ENCODE measurements at regions not wholly inside any gene's neighbourhood (a gene's known extent, or its start where the extent isn't known, plus 50 kb on each side); places are given as distances from the start of the nearest gene placed in this dataset.

DNA sequence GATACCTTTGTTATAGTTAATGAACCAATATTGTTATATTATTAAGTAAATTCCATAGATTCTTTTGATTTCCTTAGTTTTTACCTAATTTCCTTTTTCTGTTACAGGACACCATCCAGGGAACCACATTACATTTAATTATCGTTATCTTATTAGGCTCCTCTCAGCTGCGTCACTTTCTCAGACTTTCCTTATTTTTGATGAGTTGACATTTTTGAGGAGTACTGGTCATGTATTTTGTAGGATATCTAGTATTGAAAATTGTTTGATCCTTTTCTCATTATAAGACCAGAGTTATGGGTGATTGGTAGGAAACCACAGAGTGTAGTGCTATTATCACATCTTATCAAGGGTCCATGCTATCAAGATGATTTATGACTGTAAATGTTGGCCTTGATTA, 319.7 kb downstream of the NKX6-1 start (continued):
- TF ChIP-seq, protein P1, sequence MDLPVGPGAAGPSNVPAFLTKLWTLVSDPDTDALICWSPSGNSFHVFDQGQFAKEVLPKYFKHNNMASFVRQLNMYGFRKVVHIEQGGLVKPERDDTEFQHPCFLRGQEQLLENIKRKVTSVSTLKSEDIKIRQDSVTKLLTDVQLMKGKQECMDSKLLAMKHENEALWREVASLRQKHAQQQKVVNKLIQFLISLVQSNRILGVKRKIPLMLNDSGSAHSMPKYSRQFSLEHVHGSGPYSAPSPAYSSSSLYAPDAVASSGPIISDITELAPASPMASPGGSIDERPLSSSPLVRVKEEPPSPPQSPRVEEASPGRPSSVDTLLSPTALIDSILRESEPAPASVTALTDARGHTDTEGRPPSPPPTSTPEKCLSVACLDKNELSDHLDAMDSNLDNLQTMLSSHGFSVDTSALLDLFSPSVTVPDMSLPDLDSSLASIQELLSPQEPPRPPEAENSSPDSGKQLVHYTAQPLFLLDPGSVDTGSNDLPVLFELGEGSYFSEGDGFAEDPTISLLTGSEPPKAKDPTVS (IDR thresholded peaks at IDR 0.05; ENCODE audit: low read depth, low read length) = no peak
- TF ChIP-seq IKZF2 (IDR thresholded peaks at IDR 0.05) = no peak

DNA sequence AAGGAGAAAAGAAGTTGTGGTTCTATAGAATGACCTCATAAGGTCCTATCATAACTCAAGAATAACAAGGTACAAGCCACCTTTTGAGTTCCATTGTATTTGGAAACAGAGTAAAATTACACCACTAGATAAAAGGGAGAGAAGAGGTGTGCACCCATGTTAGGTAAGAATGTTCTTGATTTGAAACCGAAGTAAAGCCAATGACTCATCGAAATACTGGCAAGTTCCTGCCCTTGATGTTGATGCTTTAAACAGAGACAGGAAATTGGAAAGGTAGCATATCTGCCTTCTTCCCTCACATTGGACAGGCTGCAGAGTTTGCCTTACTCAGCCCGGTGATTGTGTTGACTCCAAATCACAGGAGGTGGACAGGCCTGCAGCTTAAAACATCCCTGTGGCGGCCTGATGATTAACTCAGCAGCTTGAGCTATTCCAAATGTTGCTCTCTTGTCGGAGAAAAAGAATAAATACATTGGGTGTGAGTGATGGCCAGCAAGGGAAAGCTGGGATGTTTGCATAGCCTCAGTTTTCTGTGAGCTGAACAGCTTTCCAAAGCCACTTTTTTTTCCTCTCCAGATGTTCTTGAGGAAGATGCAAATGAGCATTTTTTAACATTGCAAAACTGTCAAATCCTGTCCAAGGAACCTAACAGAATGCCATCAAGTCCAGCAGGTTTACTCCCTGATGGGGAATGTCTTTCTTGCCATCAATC, 321.1 kb downstream of the NKX6-1 start:
- POLR2A ChIA-PET = no interaction called here
- no peak for DNase-seq (ENCODE audit: low read depth, low spot score)
- CTCF ChIA-PET = no interaction called here

DNA sequence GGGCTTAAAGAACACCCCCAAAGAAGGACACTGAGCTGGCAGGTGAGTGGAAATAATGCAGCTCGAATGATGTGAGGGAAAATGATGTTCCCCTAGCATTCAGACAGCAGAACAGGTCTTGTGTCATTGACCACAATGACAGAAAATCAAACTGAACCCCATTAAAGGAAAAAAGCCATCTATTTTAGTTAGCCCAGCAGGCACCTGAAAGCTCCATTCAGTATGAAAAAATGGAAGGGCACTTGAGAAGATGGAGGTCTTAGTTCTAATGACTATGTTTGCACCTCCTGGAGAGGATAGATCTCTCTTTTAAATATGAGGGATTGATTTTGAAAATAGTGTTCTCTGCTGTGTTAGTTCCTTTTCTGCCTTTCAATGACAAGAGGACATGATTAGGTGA, 323.1 kb downstream of the NKX6-1 start:
- Histone ChIP-seq H3K36me3 (ENCODE audit: control insufficient read depth in 2 of 2, insufficient read depth in 2 of 2, low read length in 1 of 2) (no peaks in the 10 kb centered on the region), H3K27me3 (replicated peaks in 1 of 2; ENCODE audit: control insufficient read depth in 2 of 2, insufficient read depth in 2 of 2, low read length in 1 of 2) (no peaks in the 10 kb centered on the region), H3K4me1 (ENCODE audit: control insufficient read depth, insufficient read depth, low read length) (no peaks in the 10 kb centered on the region), H3K4me3 (no peak overlapping the region), H3K9me3 (replicated peaks; ENCODE audit: control insufficient read depth, insufficient read depth, low read length) (no peaks in the 10 kb centered on the region), H3K4me2 (ENCODE audit: control insufficient read depth, insufficient read depth) (no peak overlapping the region), H3K9ac (ENCODE audit: control insufficient read depth, insufficient read depth, low read length) (no peak overlapping the region), H3K27ac (ENCODE audit: control insufficient read depth, insufficient read depth) (no peak overlapping the region), H3K79me2 (ENCODE audit: control insufficient read depth, insufficient read depth, low read length) (no peaks in the 10 kb centered on the region), H4K20me1 (ENCODE audit: control insufficient read depth, insufficient read depth) (no peaks in the 10 kb centered on the region), H2AFZ (ENCODE audit: control insufficient read depth, low read depth, low read length) (no peak overlapping the region)
- ATAC-seq = no peak
- no peak for FAIRE-seq
- SMC1A ChIA-PET (ENCODE audit: uncharacterized antibody, unreplicated experiment) = no interaction called here
- POLR2A ChIA-PET = no interaction called here
- in situ Hi-C loops (cut with MboI) (no loop called here), intact Hi-C loops (cut with micrococcal nuclease; ENCODE audit: unreplicated experiment) (no loop called here)
- RAD21 ChIA-PET (ENCODE audit: unreplicated experiment) = no interaction called here
- no peak for DNase-seq (ENCODE audit: low read depth, low spot score)
- WGBS (ENCODE audit: insufficient coverage, insufficient replicate concordance, low lambda C conversion rate, missing lambda C conversion rate) = 0% methylated on average over 1 of the region's 1 CpG
- CTCF ChIA-PET = no interaction called here
- TF ChIP-seq, protein P2, sequence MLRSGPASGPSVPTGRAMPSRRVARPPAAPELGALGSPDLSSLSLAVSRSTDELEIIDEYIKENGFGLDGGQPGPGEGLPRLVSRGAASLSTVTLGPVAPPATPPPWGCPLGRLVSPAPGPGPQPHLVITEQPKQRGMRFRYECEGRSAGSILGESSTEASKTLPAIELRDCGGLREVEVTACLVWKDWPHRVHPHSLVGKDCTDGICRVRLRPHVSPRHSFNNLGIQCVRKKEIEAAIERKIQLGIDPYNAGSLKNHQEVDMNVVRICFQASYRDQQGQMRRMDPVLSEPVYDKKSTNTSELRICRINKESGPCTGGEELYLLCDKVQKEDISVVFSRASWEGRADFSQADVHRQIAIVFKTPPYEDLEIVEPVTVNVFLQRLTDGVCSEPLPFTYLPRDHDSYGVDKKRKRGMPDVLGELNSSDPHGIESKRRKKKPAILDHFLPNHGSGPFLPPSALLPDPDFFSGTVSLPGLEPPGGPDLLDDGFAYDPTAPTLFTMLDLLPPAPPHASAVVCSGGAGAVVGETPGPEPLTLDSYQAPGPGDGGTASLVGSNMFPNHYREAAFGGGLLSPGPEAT (IDR thresholded peaks at IDR 0.05; ENCODE audit: low read depth) = no peak
- TF ChIP-seq, protein P3, sequence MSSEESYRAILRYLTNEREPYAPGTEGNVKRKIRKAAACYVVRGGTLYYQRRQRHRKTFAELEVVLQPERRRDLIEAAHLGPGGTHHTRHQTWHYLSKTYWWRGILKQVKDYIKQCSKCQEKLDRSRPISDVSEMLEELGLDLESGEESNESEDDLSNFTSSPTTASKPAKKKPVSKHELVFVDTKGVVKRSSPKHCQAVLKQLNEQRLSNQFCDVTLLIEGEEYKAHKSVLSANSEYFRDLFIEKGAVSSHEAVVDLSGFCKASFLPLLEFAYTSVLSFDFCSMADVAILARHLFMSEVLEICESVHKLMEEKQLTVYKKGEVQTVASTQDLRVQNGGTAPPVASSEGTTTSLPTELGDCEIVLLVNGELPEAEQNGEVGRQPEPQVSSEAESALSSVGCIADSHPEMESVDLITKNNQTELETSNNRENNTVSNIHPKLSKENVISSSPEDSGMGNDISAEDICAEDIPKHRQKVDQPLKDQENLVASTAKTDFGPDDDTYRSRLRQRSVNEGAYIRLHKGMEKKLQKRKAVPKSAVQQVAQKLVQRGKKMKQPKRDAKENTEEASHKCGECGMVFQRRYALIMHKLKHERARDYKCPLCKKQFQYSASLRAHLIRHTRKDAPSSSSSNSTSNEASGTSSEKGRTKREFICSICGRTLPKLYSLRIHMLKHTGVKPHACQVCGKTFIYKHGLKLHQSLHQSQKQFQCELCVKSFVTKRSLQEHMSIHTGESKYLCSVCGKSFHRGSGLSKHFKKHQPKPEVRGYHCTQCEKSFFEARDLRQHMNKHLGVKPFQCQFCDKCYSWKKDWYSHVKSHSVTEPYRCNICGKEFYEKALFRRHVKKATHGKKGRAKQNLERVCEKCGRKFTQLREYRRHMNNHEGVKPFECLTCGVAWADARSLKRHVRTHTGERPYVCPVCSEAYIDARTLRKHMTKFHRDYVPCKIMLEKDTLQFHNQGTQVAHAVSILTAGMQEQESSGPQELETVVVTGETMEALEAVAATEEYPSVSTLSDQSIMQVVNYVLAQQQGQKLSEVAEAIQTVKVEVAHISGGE (CRISPR knock-in tag; IDR thresholded peaks at IDR 0.05) = no peak
- no peak for TF ChIP-seq ZNF24 (IDR thresholded peaks at IDR 0.05)
- no TSS peak for BruUV-seq (replicated peaks)

More for the DNA sequence above, 321.1 kb downstream of the NKX6-1 start:
- H3K79me2 ChIP-seq (ENCODE audit: control insufficient read depth, insufficient read depth, low read length) = no peaks in the 10 kb centered on the region
- H3K4me2 ChIP-seq (ENCODE audit: control insufficient read depth, insufficient read depth) = no peak overlapping the region
- ChIA-PET SMC1A (ENCODE audit: uncharacterized antibody, unreplicated experiment) (interaction anchor here (1.5 kb wide), 1 partner anchor 29 kb away, joined by 6 read pairs; no protein-coding TSS in a partner anchor), RAD21 (ENCODE audit: unreplicated experiment) (no interaction called here)
- ATAC-seq = no peak
- intact Hi-C loops (cut with micrococcal nuclease; ENCODE audit: unreplicated experiment) = no loop called here
- H2AFZ ChIP-seq (ENCODE audit: control insufficient read depth, low read depth, low read length) = no peak overlapping the region
- H3K36me3 ChIP-seq (ENCODE audit: control insufficient read depth in 2 of 2, insufficient read depth in 2 of 2, low read length in 1 of 2) = no peaks in the 10 kb centered on the region
- H3K27me3 ChIP-seq (replicated peaks in 1 of 2; ENCODE audit: control insufficient read depth in 2 of 2, insufficient read depth in 2 of 2, low read length in 1 of 2) = no peaks in the 10 kb centered on the region
- TF ChIP-seq ZNF622 (IDR thresholded peaks at IDR 0.05) (no peak), RCOR1 (conservative IDR thresholded peaks at IDR 0.05; ENCODE audit: low read depth, low read length) (no peak)
- H3K4me1 ChIP-seq (ENCODE audit: control insufficient read depth, insufficient read depth, low read length) = no peaks in the 10 kb centered on the region
- H4K20me1 ChIP-seq (ENCODE audit: control insufficient read depth, insufficient read depth) = no peaks in the 10 kb centered on the region
- no peaks in the 10 kb centered on the region for H3K9me3 ChIP-seq (replicated peaks; ENCODE audit: control insufficient read depth, insufficient read depth, low read length)
- no peak overlapping the region for H3K27ac ChIP-seq (ENCODE audit: control insufficient read depth, insufficient read depth)
- in situ Hi-C loops (cut with MboI) = no loop called here
- no peak for FAIRE-seq
- H3K9ac ChIP-seq (ENCODE audit: control insufficient read depth, insufficient read depth, low read length) = no peak overlapping the region
- no TSS peak for BruUV-seq (replicated peaks)
- no peak overlapping the region for H3K4me3 ChIP-seq
- WGBS (ENCODE audit: insufficient coverage, insufficient replicate concordance, low lambda C conversion rate, missing lambda C conversion rate) = 20% methylated on average over 5 of the region's 5 CpGs
